ENCODE measurements at regions not wholly inside any gene's neighbourhood (a gene's known extent, or its start where the extent isn't known, plus 50 kb on each side); places are given as distances from the start of the nearest gene placed in this dataset.

GRCh38 chr11:45060707-45061106 lies 85.7 kb upstream of the PRDM11 start:
- no peaks in the 10 kb centered on the region for H3K27me3 Mint-ChIP-seq
- H3K9me3 Mint-ChIP-seq, result peaks cover 4% of the 10 kb centered on the region
- ATAC-seq (no peak), DNase-seq (ENCODE audit: low spot score) (no peak)
- no peaks in the 10 kb centered on the region for H3K36me3 Mint-ChIP-seq
- H3K27ac Mint-ChIP-seq, result no peak overlapping the region
- H3K4me1 Mint-ChIP-seq (ENCODE audit: low read depth in 2 of 2), result peaks cover 7 to 9% of the 10 kb centered on the region in 2 donors
- H3K4me3 Mint-ChIP-seq, result no peak overlapping the region

GRCh38 chr11:45061641-45062040 lies 84.8 kb upstream of the PRDM11 start:
- no peaks in the 10 kb centered on the region for H3K27me3 Mint-ChIP-seq
- no peaks in the 10 kb centered on the region for H3K36me3 Mint-ChIP-seq
- no peak overlapping the region for H3K4me3 Mint-ChIP-seq
- H3K4me1 Mint-ChIP-seq (ENCODE audit: low read depth in 2 of 2), result peaks cover 7 to 9% of the 10 kb centered on the region in 2 donors
- DNase-seq (ENCODE audit: low spot score) (no peak), ATAC-seq (no peak)
- H3K27ac Mint-ChIP-seq, result no peak overlapping the region
- H3K9me3 Mint-ChIP-seq, result peaks cover 4% of the 10 kb centered on the region

GRCh38 chr11:45062115-45062514 lies 84.3 kb upstream of the PRDM11 start:
- DNase-seq (ENCODE audit: low spot score), result no peak
- Mint-ChIP-seq H3K27ac (no peak overlapping the region), H3K4me3 (no peak overlapping the region), H3K36me3 (no peaks in the 10 kb centered on the region), H3K4me1 (ENCODE audit: low read depth in 2 of 2) (peaks cover 7 to 9% of the 10 kb centered on the region in 2 donors), H3K27me3 (no peaks in the 10 kb centered on the region), H3K9me3 (peaks cover 4% of the 10 kb centered on the region)
- no peak for ATAC-seq

GRCh38 chr11:45062974-45063635 lies 83.3 kb upstream of the PRDM11 start:
- Mint-ChIP-seq H3K36me3 (no peaks in the 10 kb centered on the region), H3K27me3 (no peaks in the 10 kb centered on the region), H3K27ac (no peak overlapping the region), H3K9me3 (peaks cover 4% of the 10 kb centered on the region), H3K4me1 (ENCODE audit: low read depth in 2 of 2) (peaks cover 7 to 9% of the 10 kb centered on the region in 2 donors), H3K4me3 (no peak overlapping the region)
- no peak for DNase-seq (ENCODE audit: low spot score)
- ATAC-seq, result no peak

- peaks cover 1 to 3% of the 10 kb centered on the region in 2 donors for H3K4me1 Mint-ChIP-seq (ENCODE audit: low read depth in 2 of 2)
- H3K27ac Mint-ChIP-seq, result no peak overlapping the region
- no peaks in the 10 kb centered on the region for H3K36me3 Mint-ChIP-seq
- ATAC-seq, result no peak
- H3K4me3 Mint-ChIP-seq, result no peak overlapping the region
- DNase-seq (ENCODE audit: low spot score), result no peak
- no peaks in the 10 kb centered on the region for H3K27me3 Mint-ChIP-seq
- peaks cover 4% of the 10 kb centered on the region for H3K9me3 Mint-ChIP-seq
Measured at GRCh38 chr11:45063669-45064068, 82.8 kb upstream of the PRDM11 start.

- H3K36me3 Mint-ChIP-seq, result no peaks in the 10 kb centered on the region
Measured at GRCh38 chr11:45067966-45068365, 78.5 kb upstream of the PRDM11 start.

GRCh38 chr11:45071232-45071631 lies 75.2 kb upstream of the PRDM11 start:
- Mint-ChIP-seq H3K9me3 (no peaks in the 10 kb centered on the region), H3K27ac (no peak overlapping the region), H3K27me3 (peaks cover 0 to 6% of the 10 kb centered on the region in 2 donors), H3K36me3 (no peaks in the 10 kb centered on the region), H3K4me1 (ENCODE audit: low read depth in 2 of 2) (peaks cover 12 to 19% of the 10 kb centered on the region in 2 donors), H3K4me3 (no peak overlapping the region)
- DNase-seq (ENCODE audit: low spot score) (no peak), ATAC-seq (no peak)

More at GRCh38 chr11:45067966-45068365, 78.5 kb upstream of the PRDM11 start:
- Mint-ChIP-seq H3K27me3 (no peaks in the 10 kb centered on the region), H3K27ac (no peak overlapping the region), H3K4me3 (no peak overlapping the region), H3K9me3 (peaks cover 4% of the 10 kb centered on the region), H3K4me1 (ENCODE audit: low read depth in 2 of 2) (peaks cover 2 to 9% of the 10 kb centered on the region in 2 donors)
- DNase-seq (ENCODE audit: low spot score), result no peak
- ATAC-seq, result no peak

- peaks cover 0 to 10% of the 10 kb centered on the region in 2 donors for H3K27me3 Mint-ChIP-seq
- H3K4me3 Mint-ChIP-seq, result no peak overlapping the region
- H3K27ac Mint-ChIP-seq, result no peak overlapping the region
- DNase-seq (ENCODE audit: low spot score) (no peak), ATAC-seq (peak in 1 of 2 donors; percentile 28)
- no peaks in the 10 kb centered on the region for H3K36me3 Mint-ChIP-seq
- no peaks in the 10 kb centered on the region for H3K9me3 Mint-ChIP-seq
- peaks cover 16 to 24% of the 10 kb centered on the region in 2 donors for H3K4me1 Mint-ChIP-seq (ENCODE audit: low read depth in 2 of 2)
Measured at GRCh38 chr11:45073685-45074141, 72.7 kb upstream of the PRDM11 start.

GRCh38 chr11:45075519-45075918 lies 70.9 kb upstream of the PRDM11 start:
- Mint-ChIP-seq H3K9me3 (no peaks in the 10 kb centered on the region), H3K36me3 (no peaks in the 10 kb centered on the region), H3K4me3 (no peak overlapping the region), H3K27ac (peak overlapping the region in 1 of 2 donors; percentile 31), H3K27me3 (peaks cover 0 to 10% of the 10 kb centered on the region in 2 donors), H3K4me1 (ENCODE audit: low read depth in 2 of 2) (peaks cover 32 to 42% of the 10 kb centered on the region in 2 donors)
- DNase-seq (ENCODE audit: low spot score) (no peak), ATAC-seq (no peak)

GRCh38 chr11:45075952-45076351 lies 70.5 kb upstream of the PRDM11 start:
- Mint-ChIP-seq H3K4me3 (no peak overlapping the region), H3K4me1 (ENCODE audit: low read depth in 2 of 2) (peaks cover 37 to 46% of the 10 kb centered on the region in 2 donors), H3K36me3 (no peaks in the 10 kb centered on the region), H3K9me3 (no peaks in the 10 kb centered on the region), H3K27me3 (peaks cover 0 to 10% of the 10 kb centered on the region in 2 donors), H3K27ac (no peak overlapping the region)
- ATAC-seq (no peak), DNase-seq (ENCODE audit: low spot score) (no peak)

- Mint-ChIP-seq H3K4me3 (no peak overlapping the region), H3K36me3 (no peaks in the 10 kb centered on the region), H3K4me1 (ENCODE audit: low read depth in 2 of 2) (peaks cover 43 to 54% of the 10 kb centered on the region in 2 donors), H3K27me3 (peaks cover 0 to 10% of the 10 kb centered on the region in 2 donors), H3K27ac (no peak overlapping the region), H3K9me3 (no peaks in the 10 kb centered on the region)
- ATAC-seq (no peak), DNase-seq (ENCODE audit: low spot score) (no peak)
Measured at GRCh38 chr11:45076761-45077160, 69.7 kb upstream of the PRDM11 start.

GRCh38 chr11:45078236-45079074 lies 68.0 kb upstream of the PRDM11 start:
- H3K36me3 Mint-ChIP-seq, result peaks cover 5% of the 10 kb centered on the region
- H3K4me1 Mint-ChIP-seq (ENCODE audit: low read depth in 2 of 2), result peaks cover 48 to 56% of the 10 kb centered on the region in 2 donors
- DNase-seq (ENCODE audit: low spot score) (no peak), ATAC-seq (no peak)
- no peaks in the 10 kb centered on the region for H3K9me3 Mint-ChIP-seq
- H3K4me3 Mint-ChIP-seq, result peak overlapping the region; percentile 38
- peak overlapping the region in 1 of 2 donors; percentile 47 for H3K27ac Mint-ChIP-seq
- peaks cover 0 to 14% of the 10 kb centered on the region in 2 donors for H3K27me3 Mint-ChIP-seq

- peak overlapping the region in 1 of 2 donors; percentile 47 for H3K27ac Mint-ChIP-seq
- peaks cover 5% of the 10 kb centered on the region for H3K36me3 Mint-ChIP-seq
- H3K27me3 Mint-ChIP-seq, result peaks cover 0 to 18% of the 10 kb centered on the region in 2 donors
- no peak for DNase-seq (ENCODE audit: low spot score)
- ATAC-seq, result no peak
- H3K9me3 Mint-ChIP-seq, result no peaks in the 10 kb centered on the region
- peaks cover 53 to 62% of the 10 kb centered on the region in 2 donors for H3K4me1 Mint-ChIP-seq (ENCODE audit: low read depth in 2 of 2)
- peak overlapping the region; percentile 38 for H3K4me3 Mint-ChIP-seq
Measured at GRCh38 chr11:45079075-45079444, 67.4 kb upstream of the PRDM11 start.

GRCh38 chr11:45079567-45079942 lies 66.9 kb upstream of the PRDM11 start:
- Mint-ChIP-seq H3K4me3 (peak overlapping the region; percentile 78), H3K27ac (peak overlapping the region; percentile 47 to 73), H3K4me1 (ENCODE audit: low read depth in 2 of 2) (peaks cover 54 to 64% of the 10 kb centered on the region in 2 donors), H3K36me3 (peaks cover 5% of the 10 kb centered on the region), H3K9me3 (no peaks in the 10 kb centered on the region), H3K27me3 (peaks cover 0 to 19% of the 10 kb centered on the region in 2 donors)
- DNase-seq (ENCODE audit: low spot score), result no peak
- peak; percentile 11 to 29 for ATAC-seq

Measured in natural killer cell treated with Interleukin-12 subunit alpha and Interleukin-12 subunit beta and Interleukin-15 and Interleukin-18, amount 100 ng/mL, for 72 hours (primary cell).